ENCODE measurements at regions not wholly inside any gene's neighbourhood (a gene's known extent, or its start where the extent isn't known, plus 50 kb on each side); places are given as distances from the start of the nearest gene placed in this dataset.
A peak's percentile ranks its signal among the peaks of the same experiment; 100 is the strongest.

DNA sequence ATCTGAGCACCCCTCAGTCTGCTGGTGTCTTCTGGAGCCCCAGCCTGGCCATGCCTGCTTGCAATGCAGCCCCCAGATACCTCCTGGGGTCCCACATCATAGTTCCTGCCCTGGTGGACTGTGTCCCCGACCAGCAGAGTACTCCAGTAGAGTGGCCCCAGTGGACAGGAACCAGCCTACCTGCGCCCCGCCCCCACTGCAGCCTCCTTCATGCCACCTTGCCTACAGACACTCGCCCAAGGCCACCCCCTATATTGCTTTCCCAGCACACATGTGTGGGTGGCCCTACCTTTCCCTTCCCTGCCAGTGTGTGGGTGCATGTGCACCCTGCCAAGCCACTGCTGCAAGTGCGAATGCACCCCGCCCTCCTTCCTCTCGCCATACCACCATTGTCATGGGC, 204.0 kb downstream of the EDN1 start:
- Mint-ChIP-seq H3K4me3 (no peak overlapping the region), H3K36me3 (ENCODE audit: insufficient read depth in 1 of 3, low read depth in 3 of 3) (peaks cover 0 to 17% (median 0%) of the 10 kb centered on the region in 3 experiments; a peak in 3 of 7 replicates), H3K9me3 (peaks cover 3 to 5% of the 10 kb centered on the region in 2 experiments; a peak in 3 of 5 replicates), H3K4me1 (peaks cover 8 to 11% of the 10 kb centered on the region in 2 experiments; a peak in 3 of 4 replicates), H3K27me3 (ENCODE audit: low read depth) (no peaks in the 10 kb centered on the region; the same call in 1 of the 2 replicates), H3K27ac (peak overlapping the region in 1 of 3 experiments; percentile 71; a peak in 1 of 7 replicates)
- Histone ChIP-seq H3K9me3 (ENCODE audit: control insufficient read depth, low read depth, low read length) (no peaks in the 10 kb centered on the region), H2BK120ac (ENCODE audit: low read depth, low read length, poor library complexity, severe bottlenecking) (no peak overlapping the region), H3K79me1 (ENCODE audit: insufficient read depth, low read depth, low read length, poor library complexity, severe bottlenecking) (no peaks in the 10 kb centered on the region), H3K4ac (ENCODE audit: low read depth, low read length) (no peak overlapping the region), H3K79me2 (ENCODE audit: insufficient read depth, low read length) (no peaks in the 10 kb centered on the region), H3K23me2 (ENCODE audit: insufficient read length, low read depth, low read length, poor library complexity, severe bottlenecking) (no peaks in the 10 kb centered on the region), H3K4me1 (ENCODE audit: insufficient read depth, low read length) (no peaks in the 10 kb centered on the region), H2BK5ac (ENCODE audit: insufficient read length, low read length) (no peak overlapping the region), H2BK15ac (ENCODE audit: low read depth, low read length) (no peak overlapping the region), H2AFZ (ENCODE audit: low read length) (no peak overlapping the region), H4K91ac (ENCODE audit: insufficient read length, low read depth, low read length) (no peak overlapping the region), H3K9ac (ENCODE audit: extremely low read depth, insufficient read length, low read length) (no peak overlapping the region), H3K4me2 (ENCODE audit: insufficient read depth, insufficient read length, low read length) (no peak overlapping the region), H3K27me3 (ENCODE audit: insufficient read depth, low read length) (no peaks in the 10 kb centered on the region), H2BK20ac (ENCODE audit: low read depth, low read length, poor library complexity, severe bottlenecking) (no peak overlapping the region), H3K27ac (ENCODE audit: insufficient read length, low read depth, low read length) (no peak overlapping the region), H2BK12ac (ENCODE audit: insufficient read length, low read depth, low read length) (no peak overlapping the region), H3K14ac (ENCODE audit: insufficient read depth, low read length) (no peak overlapping the region), H4K20me1 (ENCODE audit: control insufficient read depth, insufficient read depth, insufficient read length) (no peaks in the 10 kb centered on the region), H3T11ph (ENCODE audit: low read length) (no peak overlapping the region), H4K8ac (replicated peaks; ENCODE audit: insufficient read length, low read depth, low read length) (no peak overlapping the region), H3K23ac (ENCODE audit: insufficient read length, low read depth, low read length) (no peak overlapping the region), H3K56ac (ENCODE audit: insufficient read length, low read depth, low read length) (no peak overlapping the region), H4K5ac (ENCODE audit: insufficient read length, low read depth, low read length) (no peak overlapping the region), H2AK5ac (ENCODE audit: insufficient read length, low read length) (no peak overlapping the region), H3K18ac (ENCODE audit: insufficient read length, low read depth, low read length) (no peak overlapping the region)
- WGBS (ENCODE audit: extremely low coverage, insufficient read length, low lambda C conversion rate), result no CpG with 5 or more reads among the region's 7 CpGs
- TF ChIP-seq, protein P1, sequence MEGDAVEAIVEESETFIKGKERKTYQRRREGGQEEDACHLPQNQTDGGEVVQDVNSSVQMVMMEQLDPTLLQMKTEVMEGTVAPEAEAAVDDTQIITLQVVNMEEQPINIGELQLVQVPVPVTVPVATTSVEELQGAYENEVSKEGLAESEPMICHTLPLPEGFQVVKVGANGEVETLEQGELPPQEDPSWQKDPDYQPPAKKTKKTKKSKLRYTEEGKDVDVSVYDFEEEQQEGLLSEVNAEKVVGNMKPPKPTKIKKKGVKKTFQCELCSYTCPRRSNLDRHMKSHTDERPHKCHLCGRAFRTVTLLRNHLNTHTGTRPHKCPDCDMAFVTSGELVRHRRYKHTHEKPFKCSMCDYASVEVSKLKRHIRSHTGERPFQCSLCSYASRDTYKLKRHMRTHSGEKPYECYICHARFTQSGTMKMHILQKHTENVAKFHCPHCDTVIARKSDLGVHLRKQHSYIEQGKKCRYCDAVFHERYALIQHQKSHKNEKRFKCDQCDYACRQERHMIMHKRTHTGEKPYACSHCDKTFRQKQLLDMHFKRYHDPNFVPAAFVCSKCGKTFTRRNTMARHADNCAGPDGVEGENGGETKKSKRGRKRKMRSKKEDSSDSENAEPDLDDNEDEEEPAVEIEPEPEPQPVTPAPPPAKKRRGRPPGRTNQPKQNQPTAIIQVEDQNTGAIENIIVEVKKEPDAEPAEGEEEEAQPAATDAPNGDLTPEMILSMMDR (conservative IDR thresholded peaks at IDR 0.05), result no peak
- DNase-seq, result no peak

Measured in H9 (cell line).